SK-N-DZ (cell line): ENCODE measurements at regions not wholly inside any gene's neighbourhood (a gene's known extent, or its start where the extent isn't known, plus 50 kb on each side); places are given as distances from the start of the nearest gene placed in this dataset.

Source experiments
- DNase-seq: peaks from one replicate; pipeline ENCODE4 v3.0.0-alpha.2; 2015; ENCODE audit warnings: low spot score

DNA sequence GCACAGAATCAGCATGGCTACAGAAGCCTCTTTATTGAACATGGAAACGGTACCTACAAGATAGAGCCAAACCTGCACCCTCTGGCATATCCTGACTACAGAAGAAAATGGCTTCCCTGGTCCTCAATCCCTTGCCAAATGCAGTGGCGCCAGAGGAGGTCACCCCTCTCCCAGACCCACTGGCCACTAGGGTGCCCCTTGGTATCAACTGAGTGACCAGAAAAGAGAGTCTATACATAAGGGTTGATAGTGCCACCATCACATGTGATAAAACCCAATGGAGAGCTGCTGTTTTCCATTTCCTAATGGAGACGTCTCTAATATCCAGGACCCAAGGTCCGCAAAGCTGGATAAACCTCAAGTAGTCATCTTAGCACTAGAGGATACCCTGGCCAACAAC lies 52.7 kb upstream of the ALK start:
- DNase-seq = no peak

DNA sequence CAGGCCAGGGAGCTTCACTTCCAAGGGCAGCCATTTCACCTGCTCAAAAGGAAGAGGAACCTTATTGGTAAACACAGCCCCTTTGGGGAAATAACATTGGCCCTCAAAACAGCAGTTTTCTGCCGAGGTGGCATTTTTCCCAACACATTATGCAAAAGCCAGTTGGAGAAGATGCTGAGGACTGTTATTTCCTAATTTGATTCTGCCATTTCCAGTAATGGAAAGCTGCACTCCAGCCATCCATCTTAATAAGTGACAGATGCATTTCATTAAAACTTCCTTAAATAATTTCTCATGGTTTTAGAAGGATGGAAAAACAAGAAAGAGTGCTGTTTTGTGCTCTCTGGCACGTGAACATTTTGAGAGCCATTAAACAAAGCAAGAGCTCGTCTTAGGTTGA lies 55.9 kb upstream of the ALK start:
- DNase-seq = peak; percentile 90

DNA sequence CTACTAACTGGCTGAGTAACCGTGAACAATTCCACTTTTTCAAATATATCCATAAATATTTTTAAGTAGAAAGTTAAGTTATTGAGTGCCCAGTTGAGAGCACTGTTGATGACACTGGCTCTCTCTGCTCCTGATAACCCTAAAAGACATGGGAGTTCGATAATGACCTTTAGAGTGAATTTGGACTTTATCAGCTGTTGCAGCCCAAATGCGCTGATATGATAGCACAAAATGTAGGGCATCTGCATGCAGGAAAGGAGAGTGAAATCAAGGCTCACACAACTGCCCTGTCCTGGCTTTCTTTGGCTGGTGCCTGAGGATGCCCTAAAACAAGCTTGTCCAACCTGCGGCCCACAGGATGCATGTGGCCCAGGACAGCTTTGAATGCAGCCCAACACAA lies 60.0 kb upstream of the ALK start:
- no peak for DNase-seq

DNA sequence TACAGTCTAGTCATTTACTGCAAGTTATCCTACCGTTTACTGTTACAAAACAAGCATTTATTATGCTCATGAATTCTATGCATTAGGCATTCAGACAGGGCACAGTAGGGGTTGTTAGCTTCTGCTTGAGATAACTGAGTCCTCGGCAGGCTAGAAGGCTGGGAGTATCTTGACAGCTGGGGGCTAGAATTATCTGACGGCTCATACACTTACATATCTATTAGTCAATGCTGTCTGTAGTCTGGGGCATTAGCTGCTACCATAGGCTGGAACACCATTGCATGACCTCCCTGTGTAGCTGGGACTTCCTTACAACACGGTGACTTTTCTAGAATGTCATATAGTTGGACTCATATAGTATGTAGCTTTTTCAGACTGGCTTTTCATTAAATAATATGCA lies 61.9 kb upstream of the ALK start:
- no peak for DNase-seq

DNA sequence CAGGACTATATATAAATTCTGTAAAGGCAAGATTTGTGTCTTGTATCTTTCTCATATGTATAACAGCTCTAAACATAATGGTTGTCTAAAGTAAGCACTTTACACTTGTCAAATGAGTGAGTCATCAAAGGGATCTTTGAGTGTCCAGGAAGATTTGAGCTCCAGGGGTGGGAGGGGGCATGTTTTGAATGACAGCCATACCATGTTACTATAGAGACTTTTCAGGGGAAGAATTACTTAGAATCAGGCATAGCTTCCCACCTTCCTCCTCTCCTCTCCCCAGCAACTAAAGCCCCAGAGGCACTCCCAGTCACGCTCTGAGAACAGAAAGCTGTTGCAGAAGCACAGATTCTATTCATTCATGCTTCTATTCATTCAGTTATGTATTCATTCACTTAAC lies 65.8 kb upstream of the ALK start:
- no peak for DNase-seq

DNA sequence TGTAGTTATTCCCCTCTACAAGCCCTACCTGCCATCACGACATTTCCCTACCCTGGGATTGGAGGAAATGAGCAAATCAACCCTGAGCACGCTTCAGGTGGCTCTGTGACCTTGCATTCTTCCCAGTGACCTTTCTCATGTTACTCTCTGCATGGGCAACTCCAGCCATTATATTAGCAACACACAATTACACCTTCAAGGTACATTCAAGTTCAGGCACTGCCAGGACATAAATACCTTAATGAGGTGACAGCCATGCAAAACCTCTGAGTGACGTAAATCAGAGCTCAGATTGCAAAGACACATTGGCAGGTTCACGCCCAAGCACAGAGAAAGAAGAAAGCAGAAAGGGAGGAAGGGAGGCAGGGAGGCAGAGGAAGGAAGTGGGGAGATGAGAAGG lies 68.7 kb upstream of the ALK start:
- DNase-seq = no peak

DNA sequence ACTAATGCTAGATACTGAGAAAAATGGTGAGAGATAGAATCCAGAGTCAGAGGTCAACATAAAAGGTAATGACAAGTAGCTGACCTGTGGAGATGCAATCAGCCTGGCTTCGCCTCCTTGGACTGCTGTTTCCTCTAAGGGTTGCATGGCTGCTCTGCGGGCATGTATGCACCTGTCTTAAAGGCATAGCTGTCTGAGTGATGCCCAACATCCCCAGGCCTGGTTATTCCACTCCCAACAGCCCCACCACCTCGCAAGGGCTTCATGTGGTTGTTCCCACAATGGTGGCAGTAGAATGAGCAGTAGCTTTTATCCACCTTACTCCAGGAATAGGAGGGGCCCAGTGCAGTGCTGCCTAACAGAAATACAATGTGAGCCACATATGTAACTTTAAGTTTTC lies 69.7 kb upstream of the ALK start:
- peak; percentile 16 for DNase-seq

DNA sequence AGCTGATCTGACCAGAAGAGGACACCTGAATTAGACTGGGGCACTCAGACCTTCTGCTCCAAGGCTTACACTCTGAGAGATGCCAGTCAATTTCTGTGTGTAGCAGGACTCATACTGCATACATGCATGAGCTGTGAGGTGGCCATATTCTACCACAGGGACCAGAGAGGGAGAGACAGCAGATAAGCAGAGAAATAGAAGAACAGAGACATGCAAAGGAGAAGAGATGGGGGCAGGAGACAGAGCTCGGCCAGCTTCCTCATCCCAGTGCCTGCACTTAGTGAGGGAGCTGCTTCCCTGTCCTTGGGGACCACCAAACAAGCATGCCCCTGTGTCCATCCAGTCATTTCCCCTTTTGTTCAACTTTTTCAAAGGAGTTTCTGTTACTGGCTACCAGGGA lies 73.9 kb upstream of the ALK start:
- no peak for DNase-seq

DNA sequence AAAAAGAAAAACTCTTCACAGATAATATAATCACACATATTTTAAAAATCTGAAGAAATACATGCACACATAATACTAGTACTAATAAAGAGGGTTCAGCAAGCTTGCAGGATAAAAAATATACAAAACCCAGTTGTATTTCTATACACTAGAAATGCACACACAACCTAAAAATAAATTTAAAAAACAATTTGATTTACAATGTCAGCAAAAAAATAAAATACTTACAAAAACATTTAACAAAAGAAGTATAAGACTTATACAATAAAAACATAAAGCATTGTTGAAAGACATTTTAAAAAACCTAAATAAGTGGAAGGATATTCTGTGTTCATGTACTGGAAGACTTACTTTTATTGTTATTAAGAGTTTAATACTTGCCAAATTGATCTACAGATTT lies 81.7 kb upstream of the ALK start:
- DNase-seq = no peak

DNA sequence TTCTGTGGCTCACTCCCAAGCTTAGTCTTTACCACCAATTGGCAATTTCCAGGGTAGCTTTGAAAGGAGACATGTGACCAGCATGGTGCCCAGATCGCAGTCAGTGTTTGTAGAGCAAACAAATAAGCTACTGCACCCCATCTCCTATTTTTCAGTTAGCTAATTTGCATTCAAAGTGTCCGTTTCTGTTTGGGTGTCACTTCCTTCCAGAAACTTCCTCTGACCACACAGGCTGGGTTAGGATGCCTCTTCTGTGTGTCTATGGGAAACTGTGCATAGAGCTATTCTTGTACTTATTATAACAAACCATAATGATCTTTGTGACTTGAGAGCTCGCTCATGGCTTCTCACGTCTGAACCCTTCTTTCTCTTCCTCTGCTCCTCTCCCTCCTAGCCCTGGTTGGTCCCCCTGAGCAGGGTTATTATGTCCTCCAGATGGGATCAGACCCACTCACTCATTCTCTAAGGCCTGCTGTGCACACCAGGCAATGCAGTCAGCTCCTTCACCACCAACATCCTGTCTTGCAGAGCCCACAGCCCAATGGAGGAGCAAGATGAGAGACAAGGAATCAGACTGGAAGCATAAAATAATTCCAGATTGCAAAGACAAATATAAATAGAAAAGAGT lies 101.2 kb upstream of the ALK start:
- DNase-seq = no peak

DNA sequence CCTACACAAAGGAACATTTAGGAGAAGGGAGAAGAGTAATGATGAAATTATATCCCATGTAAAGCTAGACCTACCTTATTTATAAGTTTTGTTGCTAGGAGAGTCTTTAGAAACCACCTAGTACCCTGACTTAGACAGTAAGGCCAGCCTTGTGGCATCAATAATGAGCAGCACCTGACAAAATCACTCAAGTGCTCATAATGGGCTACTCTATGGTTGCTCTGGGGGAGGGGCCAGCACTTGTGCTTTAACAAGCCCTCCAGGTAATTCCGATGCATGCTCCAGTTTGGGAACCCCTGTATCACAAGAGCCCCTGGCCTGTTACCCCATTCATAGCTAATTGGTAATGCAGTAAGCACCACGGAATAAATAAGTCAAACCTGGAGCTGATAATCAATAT lies 102.9 kb upstream of the ALK start:
- DNase-seq = no peak

DNA sequence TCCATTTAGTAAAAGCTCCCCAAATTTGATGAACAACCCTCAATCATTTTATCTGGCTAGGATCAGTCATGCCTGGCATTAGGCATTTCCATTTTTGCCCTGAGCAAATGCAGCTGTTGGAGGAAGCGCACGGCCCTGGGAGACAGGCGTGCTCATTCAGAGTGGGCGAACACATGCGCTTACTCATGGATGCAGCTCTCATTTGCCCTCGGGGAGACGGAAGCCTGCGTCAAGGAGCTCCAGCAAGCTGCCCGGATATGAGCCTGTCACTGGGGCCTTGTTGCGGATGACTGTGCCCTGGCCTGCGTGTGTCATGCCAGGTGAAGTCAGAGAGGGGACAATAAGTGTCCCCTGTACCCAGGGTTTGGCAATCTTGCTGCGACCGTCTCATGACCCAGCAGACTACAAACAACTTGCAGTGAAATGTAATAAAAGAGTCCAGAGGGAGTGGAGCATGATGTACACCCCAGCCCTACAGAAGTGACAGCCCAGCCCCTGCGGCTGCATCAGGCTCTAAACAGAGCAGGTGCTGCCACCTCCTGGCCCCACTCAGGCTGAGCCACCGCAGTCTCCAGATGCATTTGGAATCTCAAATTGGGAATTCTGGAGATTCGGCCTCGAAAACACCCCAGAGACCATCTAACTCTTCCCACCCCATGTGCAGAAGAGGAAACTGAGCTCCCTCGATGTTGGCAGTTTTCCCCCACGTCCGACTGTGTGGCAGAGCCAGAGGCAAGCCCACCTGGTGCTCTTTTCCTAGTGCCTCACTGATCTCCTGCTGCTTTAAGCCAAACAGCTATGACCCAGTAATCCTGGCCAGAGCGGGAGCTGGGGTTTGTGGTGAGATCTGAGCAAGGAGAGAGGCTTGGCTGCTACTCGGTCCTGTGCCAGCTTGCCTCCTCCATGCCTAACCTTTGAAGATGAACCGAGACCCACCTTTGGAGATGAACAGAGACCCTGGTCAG lies 105.0 kb upstream of the ALK start:
- DNase-seq = peak; percentile 91

DNA sequence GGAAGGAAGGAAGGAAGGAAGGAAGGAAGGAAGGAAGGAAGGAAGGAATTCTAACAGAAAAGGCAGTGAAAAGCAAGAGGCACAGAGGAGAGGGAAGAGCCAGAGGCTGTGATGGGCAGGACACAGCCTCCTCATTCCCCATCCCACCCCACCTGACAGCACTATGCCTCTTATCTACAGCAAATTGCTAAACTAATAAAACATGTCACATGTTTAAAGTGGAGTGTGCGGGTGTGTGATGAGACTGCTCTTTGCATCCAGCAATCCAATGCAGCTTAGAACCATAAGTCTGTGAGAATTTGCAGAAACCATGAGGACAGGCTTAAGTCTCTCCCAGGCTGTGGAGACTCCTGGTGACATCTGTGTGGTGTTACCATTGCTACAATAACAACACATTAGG lies 108.4 kb upstream of the ALK start:
- peak; percentile 76 for DNase-seq

DNA sequence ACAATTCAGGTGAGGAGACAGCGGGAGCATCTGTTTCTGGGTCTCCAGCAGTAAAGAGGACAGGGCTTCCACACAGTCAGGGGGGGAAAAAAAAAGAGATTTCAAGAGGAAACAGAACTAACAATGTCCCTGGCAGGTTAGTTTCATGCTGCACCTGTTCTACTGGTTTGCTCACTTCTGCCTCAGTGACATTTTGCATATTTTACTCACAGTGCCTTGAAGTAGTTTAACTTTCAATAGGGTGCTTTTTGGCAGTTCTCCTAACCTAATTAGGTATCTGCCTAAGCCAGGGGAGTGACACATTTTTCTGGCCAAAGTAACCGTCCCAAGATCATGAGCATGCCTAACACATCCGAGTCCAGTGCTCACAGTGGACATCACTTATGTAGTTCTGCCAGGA lies 109.0 kb upstream of the ALK start:
- DNase-seq = no peak

DNA sequence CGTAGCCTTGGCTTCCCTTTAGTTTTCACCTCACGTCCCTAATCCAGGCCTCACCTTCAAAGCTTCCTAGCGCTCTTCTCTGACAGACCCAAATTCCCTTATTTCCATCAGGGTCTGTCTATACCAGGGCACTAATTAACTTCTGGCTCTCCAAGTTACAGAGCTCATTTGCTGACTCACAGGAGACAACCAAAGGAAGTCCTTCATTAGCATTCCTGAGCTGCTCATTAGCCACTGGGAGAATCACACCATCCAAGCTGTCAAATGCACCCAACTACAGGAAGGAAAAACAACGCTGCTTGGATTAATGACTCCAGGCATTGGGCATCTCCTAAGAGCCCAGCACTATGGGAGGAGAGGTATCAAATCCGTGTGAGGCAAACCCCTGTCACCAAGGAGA lies 109.8 kb upstream of the ALK start:
- no peak for DNase-seq

DNA sequence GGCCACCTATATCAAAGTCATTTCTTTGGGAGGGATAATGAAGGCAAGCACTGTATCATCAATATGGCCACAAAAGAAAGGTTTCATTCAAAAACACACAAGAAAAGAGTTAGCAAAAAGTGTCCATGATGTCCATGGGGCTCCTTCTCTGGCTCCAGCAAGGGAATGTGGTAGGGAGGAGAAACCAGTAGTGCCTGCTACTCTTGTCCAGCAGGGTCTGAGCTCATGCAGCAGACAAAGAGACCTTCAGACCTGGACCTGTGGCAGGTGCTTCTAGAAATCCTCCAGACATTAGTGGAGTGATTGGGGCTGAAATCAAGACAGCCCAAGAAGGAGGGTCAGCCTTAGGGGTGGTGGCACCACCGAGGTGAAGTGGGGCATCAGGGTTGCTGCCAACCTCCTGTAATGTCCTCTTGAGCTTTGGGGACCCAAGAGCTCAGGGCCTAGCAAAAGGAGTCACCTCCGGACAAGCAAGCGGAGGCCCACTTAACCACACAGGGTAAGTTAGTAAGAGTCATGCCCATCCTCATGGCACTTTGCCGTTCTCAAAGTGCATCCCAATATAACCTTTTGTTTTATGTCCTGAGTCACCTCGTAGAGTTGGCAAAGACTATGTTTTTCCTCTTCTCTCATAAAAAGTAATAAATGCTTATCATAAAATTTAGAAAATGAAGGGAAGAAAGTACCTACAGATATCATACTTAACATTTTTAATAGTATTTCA lies 112.6 kb upstream of the YPEL5 start:
- DNase-seq = no peak

DNA sequence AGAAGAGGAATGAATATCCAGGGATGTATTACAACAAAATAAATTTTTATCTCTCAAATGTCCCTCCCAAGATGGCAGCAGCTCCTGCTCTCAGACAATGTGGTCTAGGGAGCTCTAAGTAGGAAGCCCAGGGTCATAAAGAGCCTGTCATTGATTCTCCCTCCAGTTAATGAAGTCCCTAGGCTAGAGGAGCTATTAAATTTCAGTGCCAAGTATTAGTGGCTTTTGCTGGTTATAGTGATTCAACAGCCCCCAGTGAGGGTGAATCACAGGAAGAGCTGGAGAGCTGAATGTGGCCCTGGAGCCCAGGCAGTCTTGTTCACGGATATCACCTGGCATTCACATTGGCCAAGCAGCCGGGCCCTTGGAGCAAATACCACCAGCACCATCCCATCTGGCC lies 109.8 kb upstream of the YPEL5 start:
- DNase-seq = no peak

DNA sequence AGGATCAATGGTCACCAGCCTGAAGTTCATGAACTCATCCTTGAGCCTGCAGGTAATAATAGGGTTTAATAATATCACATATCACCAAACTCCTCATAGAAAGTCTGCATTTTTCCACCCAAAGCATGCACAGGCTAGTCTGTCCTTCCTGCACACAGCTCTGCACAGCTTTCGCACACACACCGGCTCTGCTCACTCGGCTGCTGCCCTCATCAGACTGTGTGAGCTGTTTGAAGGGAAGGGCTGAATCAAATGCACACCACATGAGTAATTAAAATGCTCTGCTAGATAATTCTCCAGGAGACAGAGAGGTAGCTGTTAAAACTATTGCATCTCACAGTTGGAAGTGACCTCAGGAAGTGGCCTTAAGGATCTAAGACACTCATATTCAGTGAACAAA lies 108.4 kb upstream of the YPEL5 start:
- no peak for DNase-seq

DNA sequence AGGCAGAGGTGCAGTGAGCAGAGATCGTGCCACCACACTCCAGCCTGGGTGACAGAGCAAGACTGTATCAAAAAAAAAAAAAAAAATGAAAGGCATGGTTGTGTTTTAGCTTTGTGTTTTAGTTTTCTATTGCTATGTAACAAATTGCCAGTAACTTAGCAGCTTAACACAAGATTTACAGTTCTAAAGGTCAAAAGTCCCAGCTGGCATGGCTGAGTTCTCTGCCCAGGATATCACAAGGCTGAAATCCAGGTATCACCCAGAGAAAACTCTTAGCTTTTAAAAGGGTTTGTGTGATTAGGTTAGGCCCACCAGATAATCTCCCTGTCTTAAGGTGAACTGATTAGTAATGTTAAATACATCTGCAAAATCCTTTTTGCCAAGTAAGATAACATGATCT lies 107.7 kb upstream of the YPEL5 start:
- no peak for DNase-seq

DNA sequence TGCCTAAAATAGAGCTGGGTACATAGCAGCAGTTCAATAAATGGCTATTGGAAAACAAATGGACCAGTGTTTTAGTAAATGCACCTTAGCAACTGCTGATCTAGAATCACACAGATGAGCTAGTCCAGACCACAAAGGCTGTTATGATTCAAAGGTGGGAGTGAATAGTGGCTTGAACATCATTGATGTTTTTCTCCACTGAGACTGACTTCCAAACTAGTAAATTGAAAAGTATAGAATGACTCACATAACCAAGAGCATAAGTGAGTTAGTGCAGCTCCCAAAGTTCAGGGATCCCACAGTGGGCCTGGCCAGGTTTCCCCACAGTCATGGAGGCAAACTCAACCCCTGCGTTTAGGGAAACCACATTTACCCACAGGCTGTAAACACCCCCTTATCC lies 106.7 kb upstream of the YPEL5 start:
- no peak for DNase-seq

DNA sequence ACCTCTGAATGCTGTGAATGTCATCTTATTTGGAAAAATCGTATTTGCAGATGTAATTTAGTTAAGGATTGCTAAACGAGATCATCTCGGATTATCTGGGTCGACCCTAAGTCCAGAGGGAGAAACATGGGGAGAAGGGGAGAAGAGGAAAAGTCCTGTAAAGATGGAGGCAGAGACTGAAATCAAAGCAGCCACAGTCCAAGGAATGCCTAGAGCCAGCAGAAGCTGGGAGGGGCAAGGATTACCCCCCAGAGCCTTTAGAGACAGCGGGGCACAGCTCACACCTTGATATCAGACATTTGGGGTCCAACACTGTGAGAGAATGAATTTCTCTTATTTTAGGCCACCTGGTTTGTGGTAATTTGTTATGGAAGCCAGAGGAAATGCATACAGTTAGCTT lies 104.9 kb upstream of the YPEL5 start:
- DNase-seq = no peak

DNA sequence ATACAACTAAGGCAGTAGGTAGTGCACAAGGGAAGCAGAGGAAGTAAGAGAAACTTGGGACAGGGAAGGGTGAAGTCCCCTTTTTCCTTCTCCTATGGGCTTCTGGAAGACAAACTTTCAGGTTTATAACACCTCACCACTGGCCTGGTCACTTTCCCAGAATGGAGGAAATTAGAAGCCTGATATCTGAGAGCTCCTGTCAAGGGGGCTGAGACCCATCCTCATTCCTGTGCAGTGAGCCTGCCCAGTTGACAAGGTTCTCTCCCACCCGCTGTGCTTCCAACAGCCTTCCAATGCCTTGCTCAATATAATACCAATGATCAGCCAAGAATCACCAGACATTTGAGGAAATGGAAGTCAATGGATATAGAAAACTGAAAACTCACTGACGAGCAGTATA lies 100.4 kb upstream of the YPEL5 start:
- no peak for DNase-seq

DNA sequence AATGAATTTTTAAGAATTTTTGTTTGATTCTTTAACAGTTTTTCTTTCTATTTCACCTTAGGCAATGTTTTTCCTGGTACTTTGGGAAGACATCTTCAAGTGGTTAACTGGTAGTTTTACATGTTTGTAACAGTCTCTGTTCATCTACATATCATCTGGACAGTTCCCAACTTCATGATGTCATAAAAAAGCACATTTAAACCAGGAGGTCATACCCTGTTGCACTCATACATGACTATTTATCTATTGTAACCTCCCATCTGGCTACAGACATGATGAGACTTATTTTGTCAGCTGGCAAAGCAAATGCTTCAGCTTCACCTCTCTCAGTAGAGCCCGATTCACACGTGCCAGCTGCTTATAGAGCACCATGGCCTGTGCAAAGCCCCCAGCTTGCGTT lies 99.8 kb upstream of the YPEL5 start:
- DNase-seq = no peak
